ENCODE measurements at regions not wholly inside any gene's neighbourhood (a gene's known extent, or its start where the extent isn't known, plus 50 kb on each side); places are given as distances from the start of the nearest gene placed in this dataset.

- H3K27me3 Mint-ChIP-seq, result no peaks in the 10 kb centered on the region
- peaks cover 8% of the 10 kb centered on the region for H3K9me3 Mint-ChIP-seq
- intact Hi-C loops (cut with micrococcal nuclease), result loop anchor here (5.0 kb wide), 1 partner anchor 357 kb away; no protein-coding TSS in a partner anchor
- H3K27ac Mint-ChIP-seq, result no peak overlapping the region
- peaks cover 6% of the 10 kb centered on the region for H3K4me1 Mint-ChIP-seq (ENCODE audit: low read depth)
- H3K4me3 Mint-ChIP-seq, result no peak overlapping the region
- H3K36me3 Mint-ChIP-seq (ENCODE audit: low read depth), result no peaks in the 10 kb centered on the region
Measured at GRCh38 chr7:118109607-118110006, 74.4 kb upstream of the LSM8 start.

- no peak overlapping the region for H3K27ac Mint-ChIP-seq
- intact Hi-C loops (cut with micrococcal nuclease), result no loop called here
- H3K9me3 Mint-ChIP-seq, result peaks cover 16% of the 10 kb centered on the region
- peaks cover 6% of the 10 kb centered on the region for H3K4me1 Mint-ChIP-seq (ENCODE audit: low read depth)
- H3K4me3 Mint-ChIP-seq, result no peak overlapping the region
- no peaks in the 10 kb centered on the region for H3K36me3 Mint-ChIP-seq (ENCODE audit: low read depth)
- no peaks in the 10 kb centered on the region for H3K27me3 Mint-ChIP-seq
Measured at GRCh38 chr7:118110178-118110925, 73.6 kb upstream of the LSM8 start.

DNA sequence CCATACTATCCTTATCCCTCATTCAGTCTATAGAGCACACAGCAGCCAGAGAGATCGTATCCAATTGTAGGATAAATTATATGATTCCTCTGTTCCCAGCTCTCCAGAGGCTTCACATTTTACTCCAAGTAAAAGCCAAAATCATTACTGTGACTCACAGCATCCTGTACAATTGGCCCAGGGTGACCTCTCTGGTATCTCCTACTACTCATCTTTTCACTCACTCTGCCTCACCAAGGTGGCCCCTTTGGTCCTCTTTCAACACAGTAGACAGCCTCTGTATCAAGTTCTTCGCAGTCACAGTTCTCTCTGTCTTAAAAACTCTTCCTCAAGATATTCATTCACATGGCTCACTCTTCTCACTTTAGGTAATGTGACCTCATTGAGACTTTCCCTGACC lies 72.6 kb upstream of the LSM8 start:
- no peak overlapping the region for H3K4me3 Mint-ChIP-seq
- intact Hi-C loops (cut with micrococcal nuclease), result no loop called here
- no peaks in the 10 kb centered on the region for H3K36me3 Mint-ChIP-seq (ENCODE audit: low read depth)
- peaks cover 26% of the 10 kb centered on the region for H3K9me3 Mint-ChIP-seq
- H3K27me3 Mint-ChIP-seq, result no peaks in the 10 kb centered on the region
- H3K27ac Mint-ChIP-seq, result no peak overlapping the region
- peaks cover 6% of the 10 kb centered on the region for H3K4me1 Mint-ChIP-seq (ENCODE audit: low read depth)

GRCh38 chr7:118114175-118114574 lies 69.8 kb upstream of the LSM8 start:
- peaks cover 6% of the 10 kb centered on the region for H3K4me1 Mint-ChIP-seq (ENCODE audit: low read depth)
- no peak overlapping the region for H3K27ac Mint-ChIP-seq
- intact Hi-C loops (cut with micrococcal nuclease), result no loop called here
- H3K27me3 Mint-ChIP-seq, result no peaks in the 10 kb centered on the region
- no peak overlapping the region for H3K4me3 Mint-ChIP-seq
- H3K36me3 Mint-ChIP-seq (ENCODE audit: low read depth), result no peaks in the 10 kb centered on the region
- peaks cover 37% of the 10 kb centered on the region for H3K9me3 Mint-ChIP-seq

GRCh38 chr7:118129041-118129795 lies 54.7 kb upstream of the LSM8 start:
- no peaks in the 10 kb centered on the region for H3K36me3 Mint-ChIP-seq (ENCODE audit: low read depth)
- intact Hi-C loops (cut with micrococcal nuclease), result no loop called here
- H3K27ac Mint-ChIP-seq, result no peak overlapping the region
- H3K27me3 Mint-ChIP-seq, result no peaks in the 10 kb centered on the region
- peaks cover 18% of the 10 kb centered on the region for H3K9me3 Mint-ChIP-seq
- H3K4me1 Mint-ChIP-seq (ENCODE audit: low read depth), result no peaks in the 10 kb centered on the region
- H3K4me3 Mint-ChIP-seq, result no peak overlapping the region

DNA sequence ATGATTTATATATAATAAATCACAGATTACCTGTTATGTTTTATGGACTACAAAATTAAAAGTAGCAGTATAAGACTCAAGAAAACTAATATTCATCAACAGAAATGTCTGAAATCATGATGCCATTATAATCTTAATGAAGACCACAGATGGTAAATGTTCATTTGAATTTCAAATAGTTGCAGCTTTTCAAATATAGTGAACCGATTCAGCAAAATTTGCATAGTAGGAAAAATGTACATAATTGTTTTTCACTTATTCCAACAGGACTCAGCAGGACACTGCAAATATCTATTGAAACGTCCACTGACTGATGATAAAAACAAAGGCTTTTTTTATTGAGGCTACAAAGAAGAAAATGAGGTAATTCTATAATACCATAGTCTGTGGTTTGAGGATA lies 51.2 kb upstream of the LSM8 start:
- no peaks in the 10 kb centered on the region for H3K27me3 Mint-ChIP-seq
- no peaks in the 10 kb centered on the region for H3K4me1 Mint-ChIP-seq (ENCODE audit: low read depth)
- H3K36me3 Mint-ChIP-seq (ENCODE audit: low read depth), result no peaks in the 10 kb centered on the region
- H3K4me3 Mint-ChIP-seq, result no peak overlapping the region
- intact Hi-C loops (cut with micrococcal nuclease), result no loop called here
- no peak overlapping the region for H3K27ac Mint-ChIP-seq
- H3K9me3 Mint-ChIP-seq, result peaks cover 13% of the 10 kb centered on the region
